ENCODE measurements at regions not wholly inside any gene's neighbourhood (a gene's known extent, or its start where the extent isn't known, plus 50 kb on each side); places are given as distances from the start of the nearest gene placed in this dataset.

DNA sequence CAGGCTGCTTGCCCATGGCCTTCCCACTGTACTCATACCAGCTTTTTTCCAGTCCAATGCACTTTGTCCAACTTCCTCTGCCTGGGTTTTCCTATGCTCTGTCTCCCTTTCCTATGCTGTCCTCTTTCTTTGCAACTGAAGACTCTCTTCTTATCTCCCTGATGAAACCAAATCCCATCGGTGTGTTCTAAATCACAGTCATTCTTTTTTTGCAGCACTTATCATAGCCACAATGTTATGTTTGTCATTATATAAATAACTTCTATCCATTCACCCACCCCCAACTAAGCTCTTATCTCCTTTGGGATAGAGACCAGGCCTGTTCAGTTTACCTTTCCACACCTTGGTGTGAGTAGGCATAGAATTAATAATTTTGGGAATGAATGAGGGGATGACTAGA is 121.0 kb downstream of the GPX5 start:
- BruUV-seq (replicated peaks), result no TSS peak
- intact Hi-C loops (cut with micrococcal nuclease; ENCODE audit: unreplicated experiment), result loop anchor here (10.0 kb wide), 1 partner anchor 102 kb away; no protein-coding TSS in a partner anchor
- no peak for DNase-seq
- Histone ChIP-seq H3K36me3 (ENCODE audit: low read depth) (no peaks in the 10 kb centered on the region), H4K20me1 (ENCODE audit: insufficient read depth) (no peaks in the 10 kb centered on the region), H3K4me2 (no peak overlapping the region), H3K27me3 (ENCODE audit: insufficient read depth, low read depth) (no peaks in the 10 kb centered on the region), H3K79me2 (ENCODE audit: low read depth) (no peaks in the 10 kb centered on the region), H3K9me2 (ENCODE audit: insufficient read depth) (no peaks in the 10 kb centered on the region), H3K4me3 (no peak overlapping the region), H3K4me1 (replicated peaks; ENCODE audit: insufficient read depth) (peaks cover 16% of the 10 kb centered on the region; the same call in 1 of the 2 replicates), H2AFZ (no peak overlapping the region), H3K27ac (no peak overlapping the region), H3F3A (ENCODE audit: insufficient read depth, low read depth) (peaks cover 18% of the 10 kb centered on the region), H3K9me3 (ENCODE audit: insufficient read depth, low read depth) (no peaks in the 10 kb centered on the region)
- CTCF ChIA-PET, result no interaction called here
- TF ChIP-seq EZH2 (IDR thresholded peaks at IDR 0.05; ENCODE audit: low read depth) (no peak), CTCF (conservative IDR thresholded peaks at IDR 0.05) (no peak)
- POLR2A ChIA-PET (ENCODE audit: unreplicated experiment), result no interaction called here

DNA sequence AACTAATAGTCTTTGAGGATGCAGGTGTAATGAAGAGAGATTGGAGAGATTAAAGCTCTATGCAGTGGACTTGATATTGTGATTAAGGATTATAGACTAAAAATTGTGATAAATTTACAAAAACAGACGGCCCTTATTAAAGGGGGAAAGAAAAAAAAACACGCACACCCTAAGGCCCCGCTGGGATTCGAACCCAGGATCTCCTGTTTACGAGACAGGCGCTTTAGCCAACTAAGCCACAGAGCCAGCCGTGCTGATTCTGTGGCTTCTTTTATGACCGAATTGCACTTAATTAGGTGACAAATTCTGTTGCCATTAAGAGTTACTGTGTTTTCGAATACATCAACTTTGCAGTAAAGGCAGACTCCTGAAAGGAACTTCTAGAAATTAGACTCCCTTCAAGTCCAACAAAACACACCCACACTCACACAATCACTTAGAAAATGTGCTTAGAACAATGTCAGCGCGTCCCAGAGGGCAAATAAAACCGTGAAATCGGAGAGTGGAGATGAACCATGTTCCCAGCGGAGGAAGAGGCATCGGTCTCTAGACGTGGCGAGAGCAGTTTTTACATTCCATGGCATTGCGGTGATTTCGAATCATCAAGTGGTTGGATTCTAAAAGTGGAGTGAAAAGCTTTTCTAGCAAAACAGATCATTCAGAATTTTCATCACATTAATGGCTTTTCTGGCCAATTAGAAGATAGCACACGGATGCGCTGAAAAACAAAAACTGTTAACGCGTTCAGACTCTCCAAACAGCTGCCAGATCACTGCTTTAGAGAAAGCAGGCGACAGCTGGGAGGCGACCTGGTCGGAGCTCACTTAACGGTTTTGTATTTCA is 122.6 kb downstream of the GPX5 start:
- Histone ChIP-seq H3K9me2 (ENCODE audit: insufficient read depth) (no peaks in the 10 kb centered on the region), H3K4me1 (replicated peaks; ENCODE audit: insufficient read depth) (peaks cover 11% of the 10 kb centered on the region; the same call in 1 of the 2 replicates), H3K9me3 (ENCODE audit: insufficient read depth, low read depth) (no peaks in the 10 kb centered on the region), H3K27ac (no peak overlapping the region), H3K79me2 (ENCODE audit: low read depth) (no peaks in the 10 kb centered on the region), H2AFZ (peak overlapping the region; percentile 89), H4K20me1 (ENCODE audit: insufficient read depth) (no peaks in the 10 kb centered on the region), H3K27me3 (ENCODE audit: insufficient read depth, low read depth) (no peaks in the 10 kb centered on the region), H3K4me3 (peak overlapping the region; percentile 74), H3K4me2 (peak overlapping the region; percentile 92), H3F3A (ENCODE audit: insufficient read depth, low read depth) (peaks cover 14% of the 10 kb centered on the region), H3K36me3 (ENCODE audit: low read depth) (no peaks in the 10 kb centered on the region)
- intact Hi-C loops (cut with micrococcal nuclease; ENCODE audit: unreplicated experiment), result loop anchor here (10.0 kb wide), 1 partner anchor 103 kb away; no protein-coding TSS in a partner anchor
- BruUV-seq (replicated peaks), result no TSS peak
- TF ChIP-seq EZH2 (IDR thresholded peaks at IDR 0.05; ENCODE audit: low read depth), result no peak
- no peak for TF ChIP-seq CTCF (conservative IDR thresholded peaks at IDR 0.05)
- ChIA-PET POLR2A (ENCODE audit: unreplicated experiment) (no interaction called here), CTCF (no interaction called here)
- DNase-seq, result peak; percentile 68 to 74

- no peaks in the 10 kb centered on the region for H3K27me3 ChIP-seq (ENCODE audit: insufficient read depth, low read depth)
- H3K9me2 ChIP-seq (ENCODE audit: insufficient read depth), result no peaks in the 10 kb centered on the region
- peak overlapping the region; percentile 92 for H3K4me2 ChIP-seq
- no peaks in the 10 kb centered on the region for H3K9me3 ChIP-seq (ENCODE audit: insufficient read depth, low read depth)
- ChIA-PET POLR2A (ENCODE audit: unreplicated experiment) (no interaction called here), CTCF (no interaction called here)
- H2AFZ ChIP-seq, result peak overlapping the region; percentile 89
- intact Hi-C loops (cut with micrococcal nuclease; ENCODE audit: unreplicated experiment), result loop anchor here (10.0 kb wide), 1 partner anchor 104 kb away; no protein-coding TSS in a partner anchor
- H3K4me3 ChIP-seq, result peak overlapping the region; percentile 74
- peaks cover 13% of the 10 kb centered on the region for H3F3A ChIP-seq (ENCODE audit: insufficient read depth, low read depth)
- no peaks in the 10 kb centered on the region for H3K36me3 ChIP-seq (ENCODE audit: low read depth)
- no peaks in the 10 kb centered on the region for H4K20me1 ChIP-seq (ENCODE audit: insufficient read depth)
- no peaks in the 10 kb centered on the region for H3K79me2 ChIP-seq (ENCODE audit: low read depth)
- H3K27ac ChIP-seq, result no peak overlapping the region
- H3K4me1 ChIP-seq (replicated peaks; ENCODE audit: insufficient read depth), result peaks cover 11% of the 10 kb centered on the region; the same call in 1 of the 2 replicates
- no TSS peak for BruUV-seq (replicated peaks)
- TF ChIP-seq EZH2 (IDR thresholded peaks at IDR 0.05; ENCODE audit: low read depth) (no peak), CTCF (conservative IDR thresholded peaks at IDR 0.05) (no peak)
- DNase-seq, result no peak
These were observed 123.2 kb downstream of the GPX5 start for GRCh38 chr6:28648878-28649375.

All from PC-9 (cell line).